ENCODE measurements at regions not wholly inside any gene's neighbourhood (a gene's known extent, or its start where the extent isn't known, plus 50 kb on each side); places are given as distances from the start of the nearest gene placed in this dataset.

GRCh38 chr5:105263515-105263914, 1700.9 kb upstream of the NUDT12 start:
- H2BK5ac ChIP-seq (ENCODE audit: insufficient read length, low read length): no peak overlapping the region
- no peak overlapping the region for H3K18ac ChIP-seq (ENCODE audit: insufficient read length, low read depth, low read length)
- H4K20me1 ChIP-seq (ENCODE audit: control insufficient read depth, insufficient read depth, insufficient read length): no peaks in the 10 kb centered on the region
- H3K14ac ChIP-seq (ENCODE audit: insufficient read depth, low read length): no peak overlapping the region
- no peak for DNase-seq
- no peak overlapping the region for H4K8ac ChIP-seq (replicated peaks; ENCODE audit: insufficient read length, low read depth, low read length)
- no peak overlapping the region for H4K91ac ChIP-seq (ENCODE audit: insufficient read length, low read depth, low read length)
- no peaks in the 10 kb centered on the region for H3K79me2 ChIP-seq (ENCODE audit: insufficient read depth, low read length)
- no peaks in the 10 kb centered on the region for H3K27me3 ChIP-seq (ENCODE audit: insufficient read depth, low read length)
- no peaks in the 10 kb centered on the region for H3K79me1 ChIP-seq (ENCODE audit: insufficient read depth, low read depth, low read length, poor library complexity, severe bottlenecking)
- no peak overlapping the region for H3K27ac ChIP-seq (ENCODE audit: insufficient read length, low read depth, low read length)
- H2AK5ac ChIP-seq (ENCODE audit: insufficient read length, low read length): no peak overlapping the region
- Mint-ChIP-seq H3K36me3 (ENCODE audit: insufficient read depth in 1 of 3, low read depth in 3 of 3) (no peaks in the 10 kb centered on the region), H3K9me3 (no peaks in the 10 kb centered on the region), H3K4me1 (peaks cover 3 to 6% of the 10 kb centered on the region in 2 experiments; a peak in 2 of 4 replicates), H3K27me3 (ENCODE audit: low read depth) (no peaks in the 10 kb centered on the region), H3K27ac (no peak overlapping the region), H3K4me3 (no peak overlapping the region)
- H3K23ac ChIP-seq (ENCODE audit: insufficient read length, low read depth, low read length): no peak overlapping the region
- no peak overlapping the region for H3K4me2 ChIP-seq (ENCODE audit: insufficient read depth, insufficient read length, low read length)
- no peaks in the 10 kb centered on the region for H3K4me1 ChIP-seq (ENCODE audit: insufficient read depth, low read length)
- no peak overlapping the region for H4K5ac ChIP-seq (ENCODE audit: insufficient read length, low read depth, low read length)
- H3K23me2 ChIP-seq (ENCODE audit: insufficient read length, low read depth, low read length, poor library complexity, severe bottlenecking): no peaks in the 10 kb centered on the region
- H3T11ph ChIP-seq (ENCODE audit: low read length): no peak overlapping the region
- H3K9me3 ChIP-seq (ENCODE audit: control insufficient read depth, low read depth, low read length): no peaks in the 10 kb centered on the region
- WGBS (ENCODE audit: extremely low coverage, insufficient read length, low lambda C conversion rate): no CpG with 5 or more reads among the region's 1 CpG
- H2BK120ac ChIP-seq (ENCODE audit: low read depth, low read length, poor library complexity, severe bottlenecking): no peak overlapping the region
- no peak overlapping the region for H2BK12ac ChIP-seq (ENCODE audit: insufficient read length, low read depth, low read length)
- no peak overlapping the region for H3K4ac ChIP-seq (ENCODE audit: low read depth, low read length)
- H2AFZ ChIP-seq (ENCODE audit: low read length): no peak overlapping the region
- no peak overlapping the region for H2BK15ac ChIP-seq (ENCODE audit: low read depth, low read length)
- no peak overlapping the region for H2BK20ac ChIP-seq (ENCODE audit: low read depth, low read length, poor library complexity, severe bottlenecking)
- TF ChIP-seq CTCF (conservative IDR thresholded peaks at IDR 0.05): no peak
- no peak overlapping the region for H3K56ac ChIP-seq (ENCODE audit: insufficient read length, low read depth, low read length)
- H3K9ac ChIP-seq (ENCODE audit: extremely low read depth, insufficient read length, low read length): no peak overlapping the region
